ENCODE measurements at regions not wholly inside any gene's neighbourhood (a gene's known extent, or its start where the extent isn't known, plus 50 kb on each side); places are given as distances from the start of the nearest gene placed in this dataset.

DNA sequence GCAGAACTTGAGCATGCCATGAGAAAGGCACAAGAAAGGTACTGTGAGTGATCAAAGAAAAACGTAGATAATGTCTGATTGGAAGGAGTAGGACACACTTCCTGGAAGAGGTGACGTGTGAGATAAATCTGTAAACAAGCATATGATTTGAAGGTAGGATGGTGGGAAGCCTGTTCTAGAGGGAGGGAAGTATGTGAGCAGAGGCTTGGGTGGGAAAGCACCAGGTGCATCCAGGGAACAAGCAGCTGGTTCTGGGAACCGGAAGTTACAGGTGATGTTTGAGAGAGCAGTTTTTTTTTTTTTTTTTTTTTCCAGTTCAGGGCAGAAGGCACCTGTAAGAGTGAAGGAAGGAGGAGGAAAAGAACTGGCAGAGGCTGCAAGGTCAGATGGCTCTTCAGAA, 116.6 kb upstream of the EFEMP1 start (continued):
- TF ChIP-seq, protein P1, sequence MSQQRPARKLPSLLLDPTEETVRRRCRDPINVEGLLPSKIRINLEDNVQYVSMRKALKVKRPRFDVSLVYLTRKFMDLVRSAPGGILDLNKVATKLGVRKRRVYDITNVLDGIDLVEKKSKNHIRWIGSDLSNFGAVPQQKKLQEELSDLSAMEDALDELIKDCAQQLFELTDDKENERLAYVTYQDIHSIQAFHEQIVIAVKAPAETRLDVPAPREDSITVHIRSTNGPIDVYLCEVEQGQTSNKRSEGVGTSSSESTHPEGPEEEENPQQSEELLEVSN (IDR thresholded peaks at IDR 0.05), result no peak
- TF ChIP-seq, protein P2, sequence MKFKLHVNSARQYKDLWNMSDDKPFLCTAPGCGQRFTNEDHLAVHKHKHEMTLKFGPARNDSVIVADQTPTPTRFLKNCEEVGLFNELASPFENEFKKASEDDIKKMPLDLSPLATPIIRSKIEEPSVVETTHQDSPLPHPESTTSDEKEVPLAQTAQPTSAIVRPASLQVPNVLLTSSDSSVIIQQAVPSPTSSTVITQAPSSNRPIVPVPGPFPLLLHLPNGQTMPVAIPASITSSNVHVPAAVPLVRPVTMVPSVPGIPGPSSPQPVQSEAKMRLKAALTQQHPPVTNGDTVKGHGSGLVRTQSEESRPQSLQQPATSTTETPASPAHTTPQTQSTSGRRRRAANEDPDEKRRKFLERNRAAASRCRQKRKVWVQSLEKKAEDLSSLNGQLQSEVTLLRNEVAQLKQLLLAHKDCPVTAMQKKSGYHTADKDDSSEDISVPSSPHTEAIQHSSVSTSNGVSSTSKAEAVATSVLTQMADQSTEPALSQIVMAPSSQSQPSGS (IDR thresholded peaks at IDR 0.05; ENCODE audit: low read length), result no peak
- TF ChIP-seq EZH2 (IDR thresholded peaks at IDR 0.05; ENCODE audit: low read depth, low read length, severe bottlenecking), result no peak

All from H1 (cell line).